NCI-H1417 (cell line): ENCODE measurements at regions not wholly inside any gene's neighbourhood (a gene's known extent, or its start where the extent isn't known, plus 50 kb on each side); places are given as distances from the start of the nearest gene placed in this dataset.
A peak's percentile ranks its signal among the peaks of the same experiment; 100 is the strongest.

Experiments
- DNase-seq, 3 experiments: peaks; one replicate each; lab custom pipeline; 2025; lab: John Stamatoyannopoulos, UW

- no peak for DNase-seq
Measured at GRCh38 chr21:26739189-26739588, 106.0 kb downstream of the ADAMTS1 start.

- no peak for DNase-seq
Measured at GRCh38 chr21:26736449-26736848, 108.8 kb downstream of the ADAMTS1 start.

- DNase-seq: no peak
Measured at GRCh38 chr21:26732432-26733221, 112.6 kb downstream of the ADAMTS1 start.

GRCh38 chr21:26719750-26720149 is 125.5 kb downstream of the ADAMTS1 start:
- peak in 2 of 3 experiments; percentile 17 to 37 for DNase-seq

GRCh38 chr21:26717146-26717739 is 128.0 kb downstream of the ADAMTS1 start:
- peak in 2 of 3 experiments; percentile 12 to 63 for DNase-seq

- DNase-seq: peak; percentile 3 to 83 (median 57)
Measured at GRCh38 chr21:26715878-26716506, 129.2 kb downstream of the ADAMTS1 start.

- no peak for DNase-seq
Measured at GRCh38 chr21:26715116-26715515, 130.1 kb downstream of the ADAMTS1 start.

- DNase-seq: peak in 2 of 3 experiments; percentile 88 to 98
Measured at GRCh38 chr21:26710155-26710554, 135.1 kb downstream of the ADAMTS1 start.

GRCh38 chr21:26709090-26709489 is 136.0 kb upstream of the CYYR1 start:
- no peak for DNase-seq

GRCh38 chr21:26708223-26708800 is 135.2 kb upstream of the CYYR1 start:
- DNase-seq: no peak

- no peak for DNase-seq
Measured at GRCh38 chr21:26707246-26707645, 134.2 kb upstream of the CYYR1 start.

- DNase-seq: no peak
Measured at GRCh38 chr21:26698416-26698815, 125.3 kb upstream of the CYYR1 start.

GRCh38 chr21:26691416-26691815 is 118.3 kb upstream of the CYYR1 start:
- no peak for DNase-seq

GRCh38 chr21:26686705-26687104 is 113.6 kb upstream of the CYYR1 start:
- DNase-seq: no peak

GRCh38 chr21:26686278-26686677 is 113.2 kb upstream of the CYYR1 start:
- peak; percentile 5 to 35 (median 8) for DNase-seq

GRCh38 chr21:26684889-26685288 is 111.8 kb upstream of the CYYR1 start:
- no peak for DNase-seq

GRCh38 chr21:26683996-26684395 is 110.9 kb upstream of the CYYR1 start:
- no peak for DNase-seq

GRCh38 chr21:26679284-26679683 is 106.2 kb upstream of the CYYR1 start:
- DNase-seq: peak in 1 of 3 experiments; percentile 18

GRCh38 chr21:26674323-26674722 is 101.2 kb upstream of the CYYR1 start:
- no peak for DNase-seq

GRCh38 chr21:26669215-26669764 is 96.2 kb upstream of the CYYR1 start:
- no peak for DNase-seq

GRCh38 chr21:26659757-26660156 is 86.7 kb upstream of the CYYR1 start:
- DNase-seq: no peak

GRCh38 chr21:26659182-26659581 is 86.1 kb upstream of the CYYR1 start:
- no peak for DNase-seq
